ENCODE measurements at regions not wholly inside any gene's neighbourhood (a gene's known extent, or its start where the extent isn't known, plus 50 kb on each side); places are given as distances from the start of the nearest gene placed in this dataset.

DNA sequence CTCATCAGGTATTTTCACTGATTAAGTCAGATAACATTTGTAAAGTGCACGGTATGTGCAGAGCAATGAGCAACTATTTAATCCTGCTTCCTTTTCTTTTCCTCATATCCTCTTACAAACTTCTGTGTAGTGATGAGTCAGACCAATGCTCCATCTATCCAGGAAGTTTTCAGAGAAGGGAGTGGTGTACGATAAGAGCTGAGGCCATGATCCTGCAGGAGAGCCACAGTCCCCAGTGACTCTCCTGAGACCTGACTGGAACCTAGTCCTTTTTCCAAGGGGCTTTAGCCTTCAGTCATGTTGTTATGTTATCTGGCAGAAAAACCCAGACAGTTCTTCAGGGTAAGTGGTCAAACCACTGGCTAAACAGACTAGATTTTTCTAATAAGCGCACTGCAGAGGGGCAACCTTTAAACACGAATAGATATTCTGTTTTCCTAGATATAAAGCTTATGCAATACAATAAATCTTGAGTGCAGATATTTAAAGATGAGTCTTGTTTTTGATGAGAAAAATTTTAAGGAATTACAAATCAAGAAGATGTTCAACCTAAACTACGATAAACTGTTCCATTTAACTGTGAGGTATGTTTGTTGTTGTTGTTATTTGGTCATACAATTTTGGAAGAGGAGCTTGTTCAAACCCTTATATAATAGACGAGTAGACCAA lies 110.5 kb upstream of the RAP2B start:
- ATAC-seq: peak; percentile 88
- no peak for TF ChIP-seq ARNTL (CRISPR knock-in tag; IDR thresholded peaks at IDR 0.05; ENCODE audit: borderline replicate concordance, low read depth)
- no peak for TF ChIP-seq OSR1 (CRISPR knock-in tag; IDR thresholded peaks at IDR 0.05)
- TF ChIP-seq TOX (CRISPR knock-in tag; IDR thresholded peaks at IDR 0.05; ENCODE audit: borderline replicate concordance): no peak
- TF ChIP-seq POU6F1 (CRISPR knock-in tag; IDR thresholded peaks at IDR 0.05; ENCODE audit: borderline replicate concordance, low read depth): no peak
- no peak for TF ChIP-seq ESRRG (CRISPR knock-in tag; IDR thresholded peaks at IDR 0.05)
- no peak for TF ChIP-seq ZNF70 (CRISPR knock-in tag; IDR thresholded peaks at IDR 0.05)
- no peak for TF ChIP-seq PPARA (CRISPR knock-in tag; IDR thresholded peaks at IDR 0.05; ENCODE audit: borderline replicate concordance)
- no peak for TF ChIP-seq CSRNP3 (CRISPR knock-in tag; IDR thresholded peaks at IDR 0.05)
- TF ChIP-seq ZC3H10 (CRISPR knock-in tag; IDR thresholded peaks at IDR 0.05): no peak
- TF ChIP-seq CREB5 (CRISPR knock-in tag; IDR thresholded peaks at IDR 0.05; ENCODE audit: low read depth): no peak

DNA sequence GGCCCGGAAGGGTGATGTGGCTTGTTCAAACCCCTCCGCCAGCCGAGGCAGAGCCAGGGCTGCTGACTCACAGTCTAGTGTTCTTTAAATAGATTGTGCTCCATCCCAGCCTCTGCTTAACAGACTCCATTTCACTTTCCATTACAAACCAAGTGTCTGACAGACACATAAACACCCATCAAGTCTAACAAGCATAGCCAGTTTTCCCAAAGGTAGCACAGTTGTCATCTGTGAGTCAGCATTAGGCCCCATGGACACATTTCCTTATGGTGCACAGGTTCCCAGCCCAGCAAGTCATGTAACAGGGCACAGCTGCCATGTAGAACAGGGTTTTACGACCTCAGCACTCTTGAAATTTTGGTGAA lies 109.9 kb upstream of the RAP2B start:
- ATAC-seq: peak; percentile 96
- TF ChIP-seq OSR1 (CRISPR knock-in tag; IDR thresholded peaks at IDR 0.05): no peak
- TF ChIP-seq ZFP30 (CRISPR knock-in tag; IDR thresholded peaks at IDR 0.05): no peak
- no peak for TF ChIP-seq RARB (CRISPR knock-in tag; IDR thresholded peaks at IDR 0.05)
- 0 out of 2 replicates have a peak, but pooled peaks have one; percentile 15 for TF ChIP-seq ZC3H10 (CRISPR knock-in tag; IDR thresholded peaks at IDR 0.05)
- no peak for TF ChIP-seq BACH2 (CRISPR knock-in tag; IDR thresholded peaks at IDR 0.05; ENCODE audit: borderline replicate concordance)
- TF ChIP-seq CREB5 (CRISPR knock-in tag; IDR thresholded peaks at IDR 0.05; ENCODE audit: low read depth): no peak
- no peak for TF ChIP-seq ZNF70 (CRISPR knock-in tag; IDR thresholded peaks at IDR 0.05)
- no peak for TF ChIP-seq TOX (CRISPR knock-in tag; IDR thresholded peaks at IDR 0.05; ENCODE audit: borderline replicate concordance)
- TF ChIP-seq ESRRG (CRISPR knock-in tag; IDR thresholded peaks at IDR 0.05): no peak
- peak; percentile 37; the same call in 1 of the 2 replicates for TF ChIP-seq ZFP3 (CRISPR knock-in tag; IDR thresholded peaks at IDR 0.05)
- no peak for TF ChIP-seq POU6F1 (CRISPR knock-in tag; IDR thresholded peaks at IDR 0.05; ENCODE audit: borderline replicate concordance, low read depth)
- TF ChIP-seq, protein P1, sequence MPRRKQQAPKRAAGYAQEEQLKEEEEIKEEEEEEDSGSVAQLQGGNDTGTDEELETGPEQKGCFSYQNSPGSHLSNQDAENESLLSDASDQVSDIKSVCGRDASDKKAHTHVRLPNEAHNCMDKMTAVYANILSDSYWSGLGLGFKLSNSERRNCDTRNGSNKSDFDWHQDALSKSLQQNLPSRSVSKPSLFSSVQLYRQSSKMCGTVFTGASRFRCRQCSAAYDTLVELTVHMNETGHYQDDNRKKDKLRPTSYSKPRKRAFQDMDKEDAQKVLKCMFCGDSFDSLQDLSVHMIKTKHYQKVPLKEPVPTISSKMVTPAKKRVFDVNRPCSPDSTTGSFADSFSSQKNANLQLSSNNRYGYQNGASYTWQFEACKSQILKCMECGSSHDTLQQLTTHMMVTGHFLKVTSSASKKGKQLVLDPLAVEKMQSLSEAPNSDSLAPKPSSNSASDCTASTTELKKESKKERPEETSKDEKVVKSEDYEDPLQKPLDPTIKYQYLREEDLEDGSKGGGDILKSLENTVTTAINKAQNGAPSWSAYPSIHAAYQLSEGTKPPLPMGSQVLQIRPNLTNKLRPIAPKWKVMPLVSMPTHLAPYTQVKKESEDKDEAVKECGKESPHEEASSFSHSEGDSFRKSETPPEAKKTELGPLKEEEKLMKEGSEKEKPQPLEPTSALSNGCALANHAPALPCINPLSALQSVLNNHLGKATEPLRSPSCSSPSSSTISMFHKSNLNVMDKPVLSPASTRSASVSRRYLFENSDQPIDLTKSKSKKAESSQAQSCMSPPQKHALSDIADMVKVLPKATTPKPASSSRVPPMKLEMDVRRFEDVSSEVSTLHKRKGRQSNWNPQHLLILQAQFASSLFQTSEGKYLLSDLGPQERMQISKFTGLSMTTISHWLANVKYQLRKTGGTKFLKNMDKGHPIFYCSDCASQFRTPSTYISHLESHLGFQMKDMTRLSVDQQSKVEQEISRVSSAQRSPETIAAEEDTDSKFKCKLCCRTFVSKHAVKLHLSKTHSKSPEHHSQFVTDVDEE (CRISPR knock-in tag; IDR thresholded peaks at IDR 0.05): no peak
- TF ChIP-seq ARNTL (CRISPR knock-in tag; IDR thresholded peaks at IDR 0.05; ENCODE audit: borderline replicate concordance, low read depth): no peak
- TF ChIP-seq ISL1 (CRISPR knock-in tag; IDR thresholded peaks at IDR 0.05): no peak
- no peak for TF ChIP-seq PPARA (CRISPR knock-in tag; IDR thresholded peaks at IDR 0.05; ENCODE audit: borderline replicate concordance)
- TF ChIP-seq ZNF8 (CRISPR knock-in tag; IDR thresholded peaks at IDR 0.05): no peak
- no peak for TF ChIP-seq ZNF565 (CRISPR knock-in tag; conservative IDR thresholded peaks at IDR 0.05; ENCODE audit: low read depth)
